BJ (cell line): ENCODE measurements at regions not wholly inside any gene's neighbourhood (a gene's known extent, or its start where the extent isn't known, plus 50 kb on each side); places are given as distances from the start of the nearest gene placed in this dataset.

ENCODE experiments used
- CTCF ChIA-PET: fragments of 350-600 bp; formaldehyde crosslinking; extraction: SDS; loops from one replicate; lab custom pipeline; 2021; ENCODE audit warnings: antibody characterized with exemption, inconsistent platforms; lab: Yijun Ruan, JAX
- POLR2A ChIA-PET: fragments of 300-600 bp; sonication (Branson Sonifier 250); formaldehyde crosslinking; extraction: SDS; loops from one replicate; lab custom pipeline; 2021; ENCODE audit warnings: antibody characterized with exemption; lab: Charles Lee
- DNase-seq: peaks from one replicate; pipeline ENCODE4 v3.0.0-alpha.2; 2011; ENCODE audit warnings: low read depth
- H3K27me3 ChIP-seq: 2 replicates; pipeline ENCODE4 v1.6.0; 2011; ENCODE audit warnings: low read length; ENCODE audit not compliant: control insufficient read depth, insufficient read depth
- H3K36me3 ChIP-seq: 2 replicates; pipeline ENCODE4 v1.5.1; 2011; ENCODE audit warnings: low read length; ENCODE audit not compliant: control insufficient read depth, insufficient read depth
- H3K4me3 ChIP-seq: 2 replicates; pipeline ENCODE4 v1.5.1; 2011; ENCODE audit warnings: low read depth, mild to moderate bottlenecking, control low read depth, low read length
- CTCF ChIP-seq: IDR thresholded peaks from 2 replicates; pipeline ENCODE4 v1.5.1; 2011; ENCODE audit warnings: low read depth, mild to moderate bottlenecking, control low read depth, inconsistent platforms, low read length, moderate library complexity; ENCODE audit not compliant: insufficient read depth

GRCh38 chr22:27115816-27116256 lies 458.4 kb downstream of the MIAT start:
- no peak overlapping the region for H3K4me3 ChIP-seq
- POLR2A ChIA-PET, result no interaction called here
- no peak for TF ChIP-seq CTCF
- CTCF ChIA-PET, result interaction anchor here (1.0 to 1.3 kb wide), 2 partner anchors 9 kb away, joined by 3 read pairs; no protein-coding TSS in a partner anchor
- peaks cover 3% of the 10 kb centered on the region; the same call in 1 of the 2 replicates for H3K27me3 ChIP-seq
- H3K36me3 ChIP-seq, result no peaks in the 10 kb centered on the region
- no peak for DNase-seq

GRCh38 chr22:27116312-27117086 lies 459.1 kb downstream of the MIAT start:
- no peak for TF ChIP-seq CTCF
- peaks cover 5% of the 10 kb centered on the region; the same call in 1 of the 2 replicates for H3K27me3 ChIP-seq
- DNase-seq, result no peak
- ChIA-PET POLR2A (no interaction called here), CTCF (interaction anchor here (1.3 kb wide), 1 partner anchor 9 kb away, joined by 3 read pairs; no protein-coding TSS in a partner anchor)
- no peak overlapping the region for H3K4me3 ChIP-seq
- H3K36me3 ChIP-seq, result no peaks in the 10 kb centered on the region

GRCh38 chr22:27120036-27120435 lies 462.6 kb downstream of the MIAT start:
- TF ChIP-seq CTCF, result no peak
- CTCF ChIA-PET, result interaction anchor here (0.6 kb wide), 1 partner anchor 363 kb away, joined by 3 read pairs; no protein-coding TSS in a partner anchor
- POLR2A ChIA-PET, result no interaction called here
- no peak for DNase-seq
- H3K4me3 ChIP-seq, result no peak overlapping the region
- H3K36me3 ChIP-seq, result no peaks in the 10 kb centered on the region
- H3K27me3 ChIP-seq, result peaks cover 5% of the 10 kb centered on the region; the same call in 1 of the 2 replicates

- DNase-seq, result no peak
- Histone ChIP-seq H3K27me3 (peaks cover 7% of the 10 kb centered on the region), H3K36me3 (no peaks in the 10 kb centered on the region), H3K4me3 (no peak overlapping the region)
- no peak for TF ChIP-seq CTCF
- POLR2A ChIA-PET, result no interaction called here
- CTCF ChIA-PET, result no interaction called here
Measured at GRCh38 chr22:27122574-27122973, 465.2 kb downstream of the MIAT start.

- ChIA-PET CTCF (no interaction called here), POLR2A (no interaction called here)
- no peak for TF ChIP-seq CTCF
Measured at GRCh38 chr22:27123880-27124279, 466.5 kb downstream of the MIAT start.

More at GRCh38 chr22:27123880-27124279, 466.5 kb downstream of the MIAT start:
- no peak for DNase-seq
- Histone ChIP-seq H3K27me3 (peaks cover 10% of the 10 kb centered on the region), H3K36me3 (no peaks in the 10 kb centered on the region), H3K4me3 (no peak overlapping the region)
